Heart left ventricle (tissue), 13 donors: ENCODE measurements at regions not wholly inside any gene's neighbourhood (a gene's known extent, or its start where the extent isn't known, plus 50 kb on each side); places are given as distances from the start of the nearest gene placed in this dataset.

Experiments used
- POLR2A ChIP-seq, 2 donors: fragments of 450-650 bp; IDR thresholded peaks; one replicate each; pipeline ENCODE4 v1.6.1; 2017; ENCODE audit warnings: antibody characterized with exemption in 2 of 2, mild to moderate bottlenecking in 2 of 2, moderate library complexity in 2 of 2
- TF ChIP-seq, protein P1 (sequence below), 12 donors: fragments of 200-600 bp; sonication (generic) in 4 of 12; IDR thresholded peaks; one replicate each; pipeline versions ENCODE4 v1.5.0 to v1.8.0; 2018 to 2022; ENCODE audit warnings: antibody characterized with exemption in 12 of 12, mild to moderate bottlenecking in 5 of 12
- donor health status: ischemic (EF 13 %, LVEDD 7.1; RV severe dilation, severe dysfunction).
- donor health status: DM: no; HTN: yes; CAD: no.
- donor health status: DM: no; HTN: no; CAD: no.
- donor health status: ischemic (EF 25% LVEDD 6.9; RV normal size, moderate dysfunction).
- donor health status: ischemic (EF 25% LVEDD 5.7; RV mildly dilated, moderate dysfunction).
- donor health status: ischemic (EF 35%, LVEDD 5.7; RV mildly dilated, moderate dysfunction).
- donor health status: nonischemic (EF 11% LVEDD 7.7; RV severe dilation, severe dysfunction).
- donor health status: DM: yes; HTN: yes; CAD: no.
- donor health status: PGD.
- donor health status: ischemic (EF 29% LVEDD 5.4; RV normal size, mild dysfunction).
- donor health status: nonischemic (EF 23%, LVEDD 6.1; RV moderate dilation, normal function).

DNA sequence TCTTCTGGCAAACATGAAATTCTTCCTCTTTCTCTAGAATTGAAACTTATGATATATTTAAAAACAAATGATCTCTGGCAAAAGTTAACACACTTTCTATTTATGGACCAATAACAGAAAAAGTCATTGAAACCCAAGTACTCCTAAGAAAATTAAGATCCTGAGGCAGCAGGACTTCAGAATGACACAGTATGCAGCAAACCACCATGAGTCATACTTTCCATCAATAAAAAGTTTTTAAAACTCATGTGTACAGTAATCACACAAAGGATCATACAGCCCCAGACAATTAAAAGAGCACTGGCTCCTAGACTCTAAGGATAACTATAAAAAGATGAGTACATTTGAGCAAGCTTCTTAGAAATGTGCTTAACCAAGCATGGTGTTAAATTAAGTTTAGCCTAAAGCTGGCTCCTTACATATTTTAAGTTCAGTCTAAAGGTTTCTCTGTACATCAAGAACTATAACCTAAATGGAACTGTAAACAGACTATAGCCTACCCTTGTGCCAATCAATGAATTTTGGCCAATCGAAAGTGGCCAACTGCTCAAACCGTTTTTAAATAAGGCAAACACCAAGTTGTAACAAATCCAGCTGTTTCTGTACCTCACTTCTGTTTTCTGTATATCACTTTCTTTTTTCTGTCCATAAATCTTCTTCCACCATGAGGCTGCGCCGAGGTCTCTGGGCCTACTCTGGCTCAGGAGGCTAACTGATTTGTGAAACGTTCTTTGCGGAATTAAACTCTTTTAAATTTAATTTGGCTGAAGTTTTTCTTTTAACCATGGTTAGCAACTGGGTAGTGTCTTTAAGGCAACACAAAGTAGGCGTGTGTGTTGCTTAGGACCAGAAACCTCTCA, 232.1 kb upstream of the PIK3R1 start:
- TF ChIP-seq, protein P1, sequence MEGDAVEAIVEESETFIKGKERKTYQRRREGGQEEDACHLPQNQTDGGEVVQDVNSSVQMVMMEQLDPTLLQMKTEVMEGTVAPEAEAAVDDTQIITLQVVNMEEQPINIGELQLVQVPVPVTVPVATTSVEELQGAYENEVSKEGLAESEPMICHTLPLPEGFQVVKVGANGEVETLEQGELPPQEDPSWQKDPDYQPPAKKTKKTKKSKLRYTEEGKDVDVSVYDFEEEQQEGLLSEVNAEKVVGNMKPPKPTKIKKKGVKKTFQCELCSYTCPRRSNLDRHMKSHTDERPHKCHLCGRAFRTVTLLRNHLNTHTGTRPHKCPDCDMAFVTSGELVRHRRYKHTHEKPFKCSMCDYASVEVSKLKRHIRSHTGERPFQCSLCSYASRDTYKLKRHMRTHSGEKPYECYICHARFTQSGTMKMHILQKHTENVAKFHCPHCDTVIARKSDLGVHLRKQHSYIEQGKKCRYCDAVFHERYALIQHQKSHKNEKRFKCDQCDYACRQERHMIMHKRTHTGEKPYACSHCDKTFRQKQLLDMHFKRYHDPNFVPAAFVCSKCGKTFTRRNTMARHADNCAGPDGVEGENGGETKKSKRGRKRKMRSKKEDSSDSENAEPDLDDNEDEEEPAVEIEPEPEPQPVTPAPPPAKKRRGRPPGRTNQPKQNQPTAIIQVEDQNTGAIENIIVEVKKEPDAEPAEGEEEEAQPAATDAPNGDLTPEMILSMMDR (IDR thresholded peaks at IDR 0.05): no peak
- no peak for TF ChIP-seq POLR2A (IDR thresholded peaks at IDR 0.05)
